Lung (tissue), 11 donors: ENCODE measurements at regions not wholly inside any gene's neighbourhood (a gene's known extent, or its start where the extent isn't known, plus 50 kb on each side); places are given as distances from the start of the nearest gene placed in this dataset.

Source experiments
- ATAC-seq: fragments of 200-7000 bp; cut with Tn5 transposase; one replicate; pipeline ENCODE4 v1.9.1; 2020; ENCODE audit warnings: moderate number of reproducible peaks; ENCODE audit not compliant: insufficient read depth, low FRiP score
- DNase-seq, 3 donors: peaks; one replicate each; pipeline ENCODE4 v3.0.0-alpha.2; 2013 to 2017
- H3K27ac ChIP-seq, 2 donors: one replicate each; pipeline ENCODE4 v1.5.1; 2013; ENCODE audit warnings: mild to moderate bottlenecking in 2 of 2, moderate library complexity in 2 of 2, control low read depth in 1 of 2, inconsistent platforms in 1 of 2, low read depth in 1 of 2, low read length in 1 of 2
- H3K27me3 ChIP-seq, 3 donors: one replicate each; pipeline ENCODE4 v1.5.1; 2013; ENCODE audit warnings: low read length in 2 of 3; ENCODE audit not compliant: control insufficient read depth in 3 of 3, insufficient read depth in 3 of 3
- H3K36me3 ChIP-seq, 4 donors: one replicate each; pipeline ENCODE4 v1.5.1; 2013; ENCODE audit warnings: low read length in 4 of 4, mild to moderate bottlenecking in 1 of 4, moderate library complexity in 1 of 4; ENCODE audit not compliant: control insufficient read depth in 4 of 4, insufficient read depth in 4 of 4
- H3K4me1 ChIP-seq, 5 donors: one replicate each; pipeline ENCODE4 v1.5.1; 2013; ENCODE audit warnings: low read length in 5 of 5, mild to moderate bottlenecking in 2 of 5, moderate library complexity in 1 of 5; ENCODE audit not compliant: control insufficient read depth in 5 of 5, insufficient read depth in 5 of 5
- H3K4me3 ChIP-seq: one replicate; pipeline ENCODE4 v1.5.1; 2013; ENCODE audit warnings: mild to moderate bottlenecking, control low read depth, moderate library complexity
- H3K9ac ChIP-seq, 2 donors: one replicate each; pipeline ENCODE4 v1.5.1; 2013; ENCODE audit warnings: low read length in 2 of 2, control low read depth in 1 of 2; ENCODE audit not compliant: insufficient read depth in 1 of 2
- H3K9me3 ChIP-seq, 4 donors: one replicate each; pipeline ENCODE4 v1.5.1; 2013; ENCODE audit warnings: low read length in 3 of 4, mild to moderate bottlenecking in 1 of 4, moderate library complexity in 1 of 4; ENCODE audit not compliant: control insufficient read depth in 4 of 4, insufficient read depth in 3 of 4
- CTCF ChIP-seq: IDR thresholded peaks from 2 replicates; pipeline ENCODE4 v1.5.1; 2012; ENCODE audit warnings: mild to moderate bottlenecking; ENCODE audit errors: control extremely low read depth, extremely low read depth
- WGBS, 2 donors: extraction: QIAGEN DNeasy Blood & Tissue Kit; methylation state at CpG; one replicate each; pipeline ENCODE4 v1.1.7; 2013; 5-methylcytosine and 5-hydroxymethylcytosine counted together
- donor health status: control.
- donor health status: control.
- donor health status: Bipolar disorder and iron deficiency.
- donor health status: healthy.
- donor health status: DM: yes; HTN: yes; CAD: no.

- H3K27me3 ChIP-seq: no peaks in the 10 kb centered on the region
- H3K4me1 ChIP-seq: peaks cover 0 to 4% (median 0%) of the 10 kb centered on the region in 5 donors
- no peaks in the 10 kb centered on the region for H3K36me3 ChIP-seq
- no peak for DNase-seq
- 90 to 94% methylated on average over 2 of the region's 2 CpGs for WGBS, 2 donors
- no peak overlapping the region for H3K4me3 ChIP-seq
- no peak for ATAC-seq
- no peak overlapping the region for H3K27ac ChIP-seq
- H3K9me3 ChIP-seq: no peaks in the 10 kb centered on the region
- no peak overlapping the region for H3K9ac ChIP-seq
- TF ChIP-seq CTCF: no peak
Measured at GRCh38 chr7:12890586-12890985, 203.2 kb downstream of the ARL4A start.

- H3K9ac ChIP-seq: no peak overlapping the region
- TF ChIP-seq CTCF: no peak
- H3K36me3 ChIP-seq: no peaks in the 10 kb centered on the region
- no peak overlapping the region for H3K4me3 ChIP-seq
- ATAC-seq (no peak), DNase-seq (no peak)
- no peaks in the 10 kb centered on the region for H3K9me3 ChIP-seq
- H3K27me3 ChIP-seq: no peaks in the 10 kb centered on the region
- H3K4me1 ChIP-seq: peaks cover 0 to 4% (median 0%) of the 10 kb centered on the region in 5 donors
- WGBS, 2 donors: 70 to 72% methylated on average over 2 of the region's 2 CpGs
- H3K27ac ChIP-seq: no peak overlapping the region
Measured at GRCh38 chr7:12893292-12893691, 205.9 kb downstream of the ARL4A start.

DNA sequence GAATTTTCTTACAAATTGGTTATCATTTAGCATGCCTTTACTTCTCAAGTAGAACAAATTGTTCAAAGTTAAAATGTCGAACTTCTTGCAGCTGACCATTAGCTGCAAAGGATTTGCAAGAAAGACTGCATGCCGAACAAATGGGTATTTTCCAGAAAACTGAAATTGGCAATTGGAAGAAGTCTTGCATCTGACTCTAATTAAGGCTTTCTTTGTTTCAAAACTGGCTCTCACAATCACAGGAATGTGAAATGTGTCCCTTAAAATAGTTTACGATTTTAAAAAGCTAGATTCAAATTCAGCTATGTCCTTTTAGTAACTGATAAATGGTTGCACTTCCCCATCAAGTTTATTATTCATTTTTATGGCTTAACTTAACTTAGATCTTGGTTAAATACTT is 207.9 kb downstream of the ARL4A start:
- TF ChIP-seq CTCF: no peak
- Histone ChIP-seq H3K27me3 (no peaks in the 10 kb centered on the region), H3K4me3 (no peak overlapping the region), H3K4me1 (no peaks in the 10 kb centered on the region), H3K9me3 (no peaks in the 10 kb centered on the region), H3K9ac (no peak overlapping the region), H3K36me3 (no peaks in the 10 kb centered on the region), H3K27ac (no peak overlapping the region)
- no peak for DNase-seq
- WGBS, 2 donors: 93 to 95% methylated on average over 3 of the region's 3 CpGs
- no peak for ATAC-seq

DNA sequence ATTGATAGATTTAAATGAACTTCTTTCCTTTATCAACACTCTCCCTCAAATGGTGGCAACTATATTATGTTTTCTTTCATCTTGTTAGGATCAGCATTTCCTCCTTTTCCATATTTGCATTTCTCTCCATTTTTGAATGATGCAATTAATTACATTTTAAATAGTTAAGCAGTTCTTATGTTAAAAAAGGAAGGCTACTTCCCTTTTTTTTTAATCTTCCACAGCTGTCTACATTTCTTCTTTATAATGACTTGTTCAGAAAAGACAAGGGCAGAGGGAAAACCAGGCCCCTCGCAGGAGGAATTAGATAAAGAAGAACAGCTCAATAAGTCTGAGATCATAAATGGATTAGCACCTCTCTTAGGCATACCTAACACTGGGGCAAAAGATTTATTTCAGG is 208.9 kb downstream of the ARL4A start:
- TF ChIP-seq CTCF: no peak
- H3K27ac ChIP-seq: no peak overlapping the region

More for the DNA sequence above, 208.9 kb downstream of the ARL4A start:
- no peaks in the 10 kb centered on the region for H3K4me1 ChIP-seq
- DNase-seq (no peak), ATAC-seq (no peak)
- H3K4me3 ChIP-seq: no peak overlapping the region
- H3K9ac ChIP-seq: no peak overlapping the region
- H3K27me3 ChIP-seq: no peaks in the 10 kb centered on the region
- WGBS, 2 donors: 19 to 47% methylated on average over 1 of the region's 1 CpG
- H3K36me3 ChIP-seq: no peaks in the 10 kb centered on the region
- H3K9me3 ChIP-seq: no peaks in the 10 kb centered on the region
